NCI-H69 (cell line): ENCODE measurements at regions not wholly inside any gene's neighbourhood (a gene's known extent, or its start where the extent isn't known, plus 50 kb on each side); places are given as distances from the start of the nearest gene placed in this dataset.

Experiments used
- DNase-seq: peaks from one replicate; lab custom pipeline; 2025; lab: John Stamatoyannopoulos, UW

DNA sequence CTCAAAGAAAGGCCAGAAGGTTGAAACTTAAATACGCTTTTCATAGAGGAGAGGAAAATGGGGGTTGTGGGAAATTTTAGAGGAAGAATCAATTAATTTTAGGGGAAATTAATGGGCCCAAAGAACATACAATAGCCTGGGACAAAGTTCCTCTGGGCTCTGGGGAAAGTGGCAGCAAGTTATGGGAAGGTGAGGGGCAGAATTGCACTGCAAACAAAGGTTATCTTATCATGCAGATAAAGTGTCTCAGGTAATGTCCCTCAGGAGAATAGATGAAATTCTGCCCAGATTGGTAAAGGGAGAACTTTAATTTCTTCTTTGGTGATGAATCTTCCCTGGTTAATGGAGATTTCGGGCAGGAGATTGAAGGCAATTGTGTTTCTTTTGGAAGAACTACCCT, 326.1 kb upstream of the SLC24A2 start:
- DNase-seq = no peak

GRCh38 chr9:20112205-20112783, 323.5 kb upstream of the SLC24A2 start:
- DNase-seq = peak; percentile 17

- DNase-seq = peak; percentile 52
Observed at GRCh38 chr9:20111173-20111843, 322.5 kb upstream of the SLC24A2 start.

GRCh38 chr9:20095430-20096092, 306.7 kb upstream of the SLC24A2 start:
- DNase-seq = no peak

- DNase-seq = no peak
Observed at GRCh38 chr9:20092561-20092960, 303.7 kb upstream of the SLC24A2 start.

DNA sequence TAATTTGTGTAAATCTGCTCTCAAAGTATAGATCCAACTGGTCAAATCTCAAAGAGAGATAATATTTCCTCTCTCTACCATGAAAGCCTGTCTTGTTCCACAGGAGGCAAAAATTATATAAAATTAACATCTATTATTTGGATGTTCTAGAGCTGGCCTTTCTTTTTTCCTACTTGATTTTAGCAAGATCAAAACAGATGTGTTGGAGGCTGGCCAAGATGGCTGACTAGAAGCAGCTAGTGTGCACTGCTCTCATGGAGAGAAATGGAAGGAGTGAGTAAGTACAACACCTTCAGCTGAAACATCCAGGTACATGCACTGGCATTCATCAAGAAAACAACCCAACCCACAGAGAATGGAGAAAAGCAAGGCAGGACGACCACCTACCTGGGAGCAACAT, 298.6 kb upstream of the SLC24A2 start:
- DNase-seq = no peak

- no peak for DNase-seq
Observed at GRCh38 chr9:20085842-20086241, 297.0 kb upstream of the SLC24A2 start.

GRCh38 chr9:20084125-20084524, 295.3 kb upstream of the SLC24A2 start:
- DNase-seq = no peak

DNA sequence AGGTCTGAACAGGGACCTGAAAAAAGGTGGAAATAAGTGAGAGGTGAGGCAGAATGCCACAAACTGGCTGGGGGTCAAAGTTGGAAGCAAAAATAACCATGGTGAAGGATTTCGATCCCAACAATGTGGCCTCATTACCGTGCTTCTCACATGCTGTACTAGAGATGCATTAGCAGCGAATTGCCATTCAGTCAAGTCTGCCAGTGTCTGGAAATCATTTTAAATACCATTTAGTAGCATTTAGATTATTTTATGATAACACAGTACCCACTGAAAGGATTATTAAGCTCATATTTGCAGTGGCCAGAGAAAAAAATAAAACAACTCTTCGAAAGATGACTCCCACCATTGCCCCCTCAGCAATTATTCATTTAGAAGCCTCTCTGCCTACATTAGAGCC, 294.6 kb upstream of the SLC24A2 start:
- DNase-seq = no peak

DNA sequence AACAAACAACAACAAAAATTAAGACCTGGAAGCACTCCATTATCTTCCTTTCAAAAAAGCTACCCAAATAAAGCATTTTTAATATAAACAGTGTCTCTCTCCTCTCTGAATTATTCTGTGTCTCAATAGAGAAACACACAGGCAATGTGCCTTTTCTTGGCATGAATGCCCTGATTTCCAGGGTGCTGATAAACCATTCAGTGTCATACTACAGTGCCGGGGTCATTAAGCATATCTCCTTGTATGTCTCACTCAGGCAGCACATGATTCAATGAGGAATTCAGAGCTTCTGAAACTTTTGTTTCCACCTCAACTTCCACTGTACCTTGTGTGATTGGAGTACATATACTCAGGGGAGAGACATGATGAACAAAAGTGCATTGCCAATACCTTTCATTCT, 294.0 kb upstream of the SLC24A2 start:
- no peak for DNase-seq

DNA sequence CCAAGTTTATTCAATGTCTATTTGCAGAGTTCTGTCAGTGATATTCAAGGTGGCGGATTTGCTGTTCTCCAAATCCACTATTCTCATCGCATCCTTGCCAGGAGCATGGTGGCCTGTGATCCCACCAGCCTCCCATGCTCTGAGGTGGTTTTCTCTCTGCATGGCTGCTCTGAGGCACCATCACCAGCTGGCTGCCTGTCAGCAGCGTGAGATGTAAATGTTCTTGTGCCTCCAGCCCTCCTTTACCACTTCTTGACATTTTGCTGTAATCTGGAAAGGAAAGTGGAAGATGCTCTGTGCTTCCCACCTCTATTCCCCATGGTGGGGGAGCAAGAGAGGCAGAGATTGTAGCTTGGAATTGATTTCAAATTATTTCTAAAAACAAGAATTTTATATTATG, 293.6 kb upstream of the SLC24A2 start:
- DNase-seq = no peak

GRCh38 chr9:20078246-20078645, 289.4 kb upstream of the SLC24A2 start:
- no peak for DNase-seq

DNA sequence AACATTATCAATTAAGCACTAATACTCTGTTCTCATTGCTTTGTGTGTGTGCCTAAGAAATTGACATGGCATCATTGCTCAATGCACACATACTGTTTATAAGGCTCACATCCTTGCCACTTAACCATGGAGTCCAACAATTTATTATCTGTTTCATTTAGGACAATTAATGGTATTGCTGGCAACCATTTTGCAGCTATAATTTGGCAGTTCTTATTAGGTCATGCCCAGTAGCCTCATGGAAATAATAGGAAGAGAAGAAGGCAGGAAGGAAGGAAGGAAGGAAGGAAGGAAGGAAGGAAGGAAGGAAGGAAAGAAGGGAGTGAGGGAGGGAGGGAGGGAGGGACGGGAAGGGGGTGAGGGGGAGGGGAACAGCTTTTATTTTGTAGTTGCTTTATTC, 285.5 kb upstream of the SLC24A2 start:
- no peak for DNase-seq

DNA sequence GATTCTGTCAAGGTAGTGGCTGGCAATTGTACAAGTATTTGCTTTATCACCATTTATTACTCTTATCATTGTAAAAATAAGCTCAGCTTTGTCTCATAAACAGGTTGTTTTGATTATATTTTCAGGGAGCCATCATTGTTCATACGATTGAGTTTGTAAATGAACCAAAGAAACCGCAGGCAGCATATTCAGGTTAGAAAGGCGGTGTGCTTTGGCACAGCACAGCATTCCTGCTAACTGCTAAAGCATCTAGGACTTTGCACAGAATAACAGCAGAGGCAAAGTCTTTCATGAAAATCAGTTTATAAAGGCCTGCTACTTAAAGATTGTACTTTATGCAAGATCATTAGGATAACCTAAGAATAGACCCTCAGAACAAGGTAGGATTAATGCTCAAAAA, 281.5 kb upstream of the SLC24A2 start:
- no peak for DNase-seq

DNA sequence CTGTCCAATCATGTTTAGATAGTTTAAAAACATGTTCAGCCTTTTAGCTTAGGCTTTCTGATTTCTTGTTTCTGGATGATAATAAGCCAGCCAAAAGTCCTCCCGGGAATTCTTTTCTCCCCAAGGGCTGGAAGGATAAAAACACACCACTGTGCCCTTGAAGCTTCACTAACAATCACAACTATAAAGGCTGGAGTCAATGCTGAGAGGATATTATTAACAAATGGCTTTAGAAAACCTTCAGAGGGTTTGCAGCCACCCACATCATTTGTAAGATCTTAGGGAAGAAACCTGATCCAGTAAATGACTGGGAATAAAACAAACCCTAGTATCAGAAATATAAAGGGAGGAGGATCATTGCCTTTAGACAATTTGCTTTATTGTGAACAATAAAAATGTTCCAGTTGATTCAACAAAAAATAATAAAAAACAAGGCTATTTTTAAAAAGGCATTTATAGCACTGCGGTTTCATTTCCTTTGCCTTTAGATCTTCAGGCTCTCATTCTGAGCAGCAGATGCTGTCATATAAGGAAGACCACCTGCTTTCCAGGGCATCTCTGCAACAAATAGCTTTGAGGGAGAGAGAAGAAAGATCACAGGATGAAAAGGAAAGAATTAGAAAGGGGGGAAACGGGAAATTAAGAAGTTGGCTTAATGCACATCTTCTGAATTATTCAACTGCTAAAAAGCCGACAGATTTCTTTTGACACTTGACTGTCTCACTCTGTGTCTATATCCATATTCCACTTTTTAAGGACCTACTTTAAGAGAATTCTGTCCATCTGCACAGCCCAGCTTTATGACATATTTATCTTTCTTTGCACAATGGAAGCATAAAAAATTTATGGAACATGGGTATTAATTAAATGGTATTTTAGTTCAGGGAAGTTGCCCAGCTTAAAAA, 277.2 kb upstream of the SLC24A2 start:
- peak; percentile 79 for DNase-seq

- DNase-seq = peak; percentile 56
Observed at GRCh38 chr9:20065046-20065445, 276.2 kb upstream of the SLC24A2 start.

DNA sequence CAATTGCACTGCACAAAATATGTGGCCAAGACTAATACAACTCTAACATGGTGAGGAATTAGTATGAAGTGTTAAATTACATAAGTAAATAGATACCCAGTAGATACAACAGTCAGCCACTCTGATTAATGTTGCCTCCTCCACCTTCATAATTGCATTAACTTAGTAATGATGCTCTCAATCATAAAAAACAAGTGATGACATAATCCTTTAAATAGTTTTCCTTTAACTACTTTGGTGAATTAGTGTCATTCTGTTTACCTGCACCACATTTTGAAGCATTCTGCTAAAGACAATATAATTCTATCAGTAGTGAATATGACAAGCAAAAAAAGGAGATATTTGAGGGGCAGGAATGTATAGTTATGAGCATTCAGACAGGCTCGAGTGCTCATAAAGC, 265.9 kb upstream of the SLC24A2 start:
- DNase-seq = peak; percentile 35

- DNase-seq = no peak
Observed at GRCh38 chr9:20048985-20049384, 260.1 kb upstream of the SLC24A2 start.

DNA sequence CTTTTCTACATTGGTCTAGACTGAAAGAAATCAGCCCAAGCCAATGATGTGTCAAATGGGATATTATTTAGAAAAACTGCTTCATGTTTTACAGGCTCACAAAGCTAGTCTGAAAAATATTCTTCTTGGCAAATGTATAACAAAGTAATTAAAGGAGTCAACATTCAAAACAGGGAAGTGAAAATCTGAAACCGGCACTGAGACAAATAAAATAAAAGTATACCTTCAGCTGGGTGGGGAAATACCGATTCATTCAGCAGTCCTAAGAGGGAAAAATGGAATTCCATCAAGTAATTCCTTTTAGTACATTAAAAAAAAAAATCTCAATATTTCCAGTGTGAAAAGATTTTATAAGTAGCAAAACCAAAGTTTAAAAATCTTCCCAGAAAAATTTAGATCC, 259.6 kb upstream of the SLC24A2 start:
- no peak for DNase-seq

DNA sequence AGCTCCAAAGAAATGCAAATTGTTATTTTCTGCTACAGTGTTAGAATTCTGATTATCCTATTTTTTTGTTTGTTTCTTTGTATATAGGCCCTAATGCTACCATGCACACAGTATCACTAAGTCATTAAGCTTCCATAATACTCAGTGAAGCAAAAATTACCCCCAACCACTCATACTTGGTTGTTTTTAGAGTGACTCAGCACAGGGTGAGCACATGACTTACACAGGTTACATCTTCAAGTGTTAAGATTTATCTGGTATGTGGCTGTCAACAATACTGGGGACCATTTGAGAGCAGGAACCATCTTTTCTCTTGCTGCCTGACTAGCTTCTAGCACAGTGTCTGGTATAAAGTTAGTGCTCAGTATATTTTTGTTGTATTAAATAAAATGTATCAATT, 255.8 kb upstream of the SLC24A2 start:
- DNase-seq = no peak

- DNase-seq = no peak
Observed at GRCh38 chr9:20043461-20043860, 254.6 kb upstream of the SLC24A2 start.

DNA sequence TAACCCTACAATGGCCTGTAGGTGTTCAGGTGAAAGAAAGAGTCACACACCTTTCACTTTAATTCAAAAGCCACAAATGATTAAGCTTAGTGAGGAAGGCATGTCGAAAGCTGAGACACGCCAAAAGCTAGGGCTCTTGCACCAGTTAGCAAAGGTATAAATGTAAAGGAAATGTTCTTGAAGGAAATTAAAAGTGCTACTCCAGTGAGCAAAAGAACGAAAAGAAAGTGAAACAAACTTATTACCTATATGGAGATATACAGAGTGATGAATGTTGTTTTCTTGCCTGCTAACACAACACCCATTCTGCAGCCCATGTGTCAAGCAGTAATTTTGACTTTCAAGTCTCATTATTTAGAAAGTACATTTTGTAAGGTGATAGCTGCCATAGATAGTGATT, 254.2 kb upstream of the SLC24A2 start:
- no peak for DNase-seq
